ENCODE measurements at regions not wholly inside any gene's neighbourhood (a gene's known extent, or its start where the extent isn't known, plus 50 kb on each side); places are given as distances from the start of the nearest gene placed in this dataset.
"Not testable (repeated sequence)": the region's sequence is repeated elsewhere in the genome, so short reads cannot be mapped to it uniquely, and the experiment has no call there.

DNA sequence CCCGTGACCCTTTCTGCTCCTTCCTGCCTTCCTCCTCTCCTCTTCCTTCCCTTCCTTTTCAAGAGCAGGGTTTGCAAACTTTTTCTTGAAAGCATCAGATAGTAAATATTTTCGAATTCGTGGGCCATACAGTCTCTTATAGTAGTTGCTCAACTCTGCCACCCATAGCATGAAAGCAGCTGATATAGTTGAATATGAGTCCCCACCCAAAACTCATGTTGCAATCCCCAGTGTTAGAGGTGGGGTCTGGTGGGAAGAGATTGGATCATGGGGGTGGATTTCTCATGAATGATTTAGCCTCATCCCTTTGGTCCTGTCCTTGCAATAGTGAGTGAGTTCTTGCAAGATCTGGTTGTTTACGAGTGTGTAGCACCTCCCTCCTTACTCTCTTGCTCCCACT lies 114.3 kb downstream of the UNC93B1 start:
- TF ChIP-seq, protein P1, sequence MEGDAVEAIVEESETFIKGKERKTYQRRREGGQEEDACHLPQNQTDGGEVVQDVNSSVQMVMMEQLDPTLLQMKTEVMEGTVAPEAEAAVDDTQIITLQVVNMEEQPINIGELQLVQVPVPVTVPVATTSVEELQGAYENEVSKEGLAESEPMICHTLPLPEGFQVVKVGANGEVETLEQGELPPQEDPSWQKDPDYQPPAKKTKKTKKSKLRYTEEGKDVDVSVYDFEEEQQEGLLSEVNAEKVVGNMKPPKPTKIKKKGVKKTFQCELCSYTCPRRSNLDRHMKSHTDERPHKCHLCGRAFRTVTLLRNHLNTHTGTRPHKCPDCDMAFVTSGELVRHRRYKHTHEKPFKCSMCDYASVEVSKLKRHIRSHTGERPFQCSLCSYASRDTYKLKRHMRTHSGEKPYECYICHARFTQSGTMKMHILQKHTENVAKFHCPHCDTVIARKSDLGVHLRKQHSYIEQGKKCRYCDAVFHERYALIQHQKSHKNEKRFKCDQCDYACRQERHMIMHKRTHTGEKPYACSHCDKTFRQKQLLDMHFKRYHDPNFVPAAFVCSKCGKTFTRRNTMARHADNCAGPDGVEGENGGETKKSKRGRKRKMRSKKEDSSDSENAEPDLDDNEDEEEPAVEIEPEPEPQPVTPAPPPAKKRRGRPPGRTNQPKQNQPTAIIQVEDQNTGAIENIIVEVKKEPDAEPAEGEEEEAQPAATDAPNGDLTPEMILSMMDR (IDR thresholded peaks at IDR 0.05) = not testable (repeated sequence)
- TF ChIP-seq EZH2 (IDR thresholded peaks at IDR 0.05; ENCODE audit: borderline replicate concordance, insufficient read depth, low read depth, low read length, poor library complexity, severe bottlenecking) = not testable (repeated sequence)
